Astrocyte of the spinal cord (primary cell): ENCODE measurements at regions not wholly inside any gene's neighbourhood (a gene's known extent, or its start where the extent isn't known, plus 50 kb on each side); places are given as distances from the start of the nearest gene placed in this dataset.

Experiments
- DNase-seq: peaks from one replicate; pipeline ENCODE4 v3.0.0; 2011; ENCODE audit warnings: low read depth, low spot score
- H3K4me3 ChIP-seq: 2 replicates; pipeline ENCODE4 v1.5.1; 2011; ENCODE audit warnings: low read depth, mild to moderate bottlenecking, low read length, moderate library complexity
- CTCF ChIP-seq: IDR thresholded peaks from 2 replicates; pipeline ENCODE4 v1.5.1; 2012; ENCODE audit warnings: low read depth, mild to moderate bottlenecking, low read length, inconsistent platforms
- in situ Hi-C: cut with HindIII; loops from 2 replicates; pipeline ENCODE4 v1.10.0; 2017; ENCODE audit warnings: low sequenced_read_pairs

GRCh38 chr20:23192469-23192868, 106.3 kb upstream of the CD93 start:
- DNase-seq = no peak
- in situ Hi-C loops = no loop called here
- no peak overlapping the region for H3K4me3 ChIP-seq
- no peak for TF ChIP-seq CTCF

- DNase-seq = no peak
- TF ChIP-seq CTCF = no peak
- H3K4me3 ChIP-seq = no peak overlapping the region
- in situ Hi-C loops = no loop called here
Measured at GRCh38 chr20:23190557-23190956, 104.4 kb upstream of the CD93 start.

GRCh38 chr20:23189854-23190253, 103.7 kb upstream of the CD93 start:
- H3K4me3 ChIP-seq = no peak overlapping the region
- DNase-seq = no peak
- in situ Hi-C loops = no loop called here
- TF ChIP-seq CTCF = no peak

- no peak for DNase-seq
- no peak overlapping the region for H3K4me3 ChIP-seq
- TF ChIP-seq CTCF = no peak
- in situ Hi-C loops = no loop called here
Measured at GRCh38 chr20:23189341-23189740, 103.2 kb upstream of the CD93 start.

GRCh38 chr20:23188377-23189169, 102.4 kb upstream of the CD93 start:
- in situ Hi-C loops = no loop called here
- DNase-seq = no peak
- no peak for TF ChIP-seq CTCF
- H3K4me3 ChIP-seq = no peak overlapping the region

- H3K4me3 ChIP-seq = no peak overlapping the region
- no peak for TF ChIP-seq CTCF
- in situ Hi-C loops = no loop called here
- DNase-seq = no peak
Measured at GRCh38 chr20:23187751-23188150, 101.6 kb upstream of the CD93 start.
